ENCODE measurements at regions not wholly inside any gene's neighbourhood (a gene's known extent, or its start where the extent isn't known, plus 50 kb on each side); places are given as distances from the start of the nearest gene placed in this dataset.
"Not testable (repeated sequence)": the region's sequence is repeated elsewhere in the genome, so short reads cannot be mapped to it uniquely, and the experiment has no call there.

- H3K27ac ChIP-seq (ENCODE audit: low read depth, low read length) = no peak overlapping the region
- H3K36me3 ChIP-seq (ENCODE audit: insufficient read depth, low read length) = no peaks in the 10 kb centered on the region
- H3K27me3 ChIP-seq (ENCODE audit: insufficient read depth, low read length) = no peaks in the 10 kb centered on the region
- no peak overlapping the region for H3K4me3 ChIP-seq (ENCODE audit: low read length)
- no peak overlapping the region for H3K9ac ChIP-seq (ENCODE audit: low read depth, low read length)
- 83% methylated on average over 1 of the region's 1 CpG for WGBS
- H3K4me1 ChIP-seq (ENCODE audit: insufficient read depth, low read length) = no peaks in the 10 kb centered on the region
- no peaks in the 10 kb centered on the region for H3K9me3 ChIP-seq (ENCODE audit: insufficient read depth, low read depth, low read length)
These were observed 325.0 kb upstream of the LUZP2 start for GRCh38 chr11:24171869-24172268.

GRCh38 chr11:24181395-24182047 is 315.3 kb upstream of the LUZP2 start:
- H3K27ac ChIP-seq (ENCODE audit: low read depth, low read length) = no peak overlapping the region
- H3K9me3 ChIP-seq (ENCODE audit: insufficient read depth, low read depth, low read length) = no peaks in the 10 kb centered on the region
- no peaks in the 10 kb centered on the region for H3K27me3 ChIP-seq (ENCODE audit: insufficient read depth, low read length)
- H3K9ac ChIP-seq (ENCODE audit: low read depth, low read length) = no peak overlapping the region
- no peaks in the 10 kb centered on the region for H3K4me1 ChIP-seq (ENCODE audit: insufficient read depth, low read length)
- no peak overlapping the region for H3K4me3 ChIP-seq (ENCODE audit: low read length)
- WGBS = 93% methylated on average over 4 of the region's 6 CpGs
- H3K36me3 ChIP-seq (ENCODE audit: insufficient read depth, low read length) = no peaks in the 10 kb centered on the region

- not testable (repeated sequence) for H3K9ac ChIP-seq (ENCODE audit: low read depth, low read length); H3K4me3 ChIP-seq (ENCODE audit: low read length); H3K27ac ChIP-seq (ENCODE audit: low read depth, low read length); H3K36me3 ChIP-seq (ENCODE audit: insufficient read depth, low read length); H3K9me3 ChIP-seq (ENCODE audit: insufficient read depth, low read depth, low read length); H3K4me1 ChIP-seq (ENCODE audit: insufficient read depth, low read length); H3K27me3 ChIP-seq (ENCODE audit: insufficient read depth, low read length)
- 96% methylated on average over 2 of the region's 2 CpGs for WGBS
These were observed 311.3 kb upstream of the LUZP2 start for GRCh38 chr11:24185535-24185934.

GRCh38 chr11:24196733-24197132 is 300.1 kb upstream of the LUZP2 start:
- no peaks in the 10 kb centered on the region for H3K36me3 ChIP-seq (ENCODE audit: insufficient read depth, low read length)
- no peak overlapping the region for H3K27ac ChIP-seq (ENCODE audit: low read depth, low read length)
- H3K4me1 ChIP-seq (ENCODE audit: insufficient read depth, low read length) = no peaks in the 10 kb centered on the region
- no peaks in the 10 kb centered on the region for H3K27me3 ChIP-seq (ENCODE audit: insufficient read depth, low read length)
- H3K4me3 ChIP-seq (ENCODE audit: low read length) = no peak overlapping the region
- no peak overlapping the region for H3K9ac ChIP-seq (ENCODE audit: low read depth, low read length)
- H3K9me3 ChIP-seq (ENCODE audit: insufficient read depth, low read depth, low read length) = no peaks in the 10 kb centered on the region; the same call in 1 of the 2 replicates
- WGBS = 95% methylated on average over 2 of the region's 2 CpGs

- WGBS = 95% methylated on average over 5 of the region's 5 CpGs
- H3K4me3 ChIP-seq (ENCODE audit: low read length) = no peak overlapping the region
- H3K9ac ChIP-seq (ENCODE audit: low read depth, low read length) = no peak overlapping the region
- H3K4me1 ChIP-seq (ENCODE audit: insufficient read depth, low read length) = no peaks in the 10 kb centered on the region
- no peak overlapping the region for H3K27ac ChIP-seq (ENCODE audit: low read depth, low read length)
- H3K27me3 ChIP-seq (ENCODE audit: insufficient read depth, low read length) = no peaks in the 10 kb centered on the region
- no peaks in the 10 kb centered on the region for H3K36me3 ChIP-seq (ENCODE audit: insufficient read depth, low read length)
- no peaks in the 10 kb centered on the region for H3K9me3 ChIP-seq (ENCODE audit: insufficient read depth, low read depth, low read length)
These were observed 298.4 kb upstream of the LUZP2 start for GRCh38 chr11:24198481-24198880.

GRCh38 chr11:24199461-24199860 is 297.4 kb upstream of the LUZP2 start:
- H3K9me3 ChIP-seq (ENCODE audit: insufficient read depth, low read depth, low read length) = no peaks in the 10 kb centered on the region
- no CpG with 5 or more reads among the region's 1 CpG for WGBS
- no peaks in the 10 kb centered on the region for H3K27me3 ChIP-seq (ENCODE audit: insufficient read depth, low read length)
- H3K36me3 ChIP-seq (ENCODE audit: insufficient read depth, low read length) = no peaks in the 10 kb centered on the region
- no peaks in the 10 kb centered on the region for H3K4me1 ChIP-seq (ENCODE audit: insufficient read depth, low read length)
- no peak overlapping the region for H3K27ac ChIP-seq (ENCODE audit: low read depth, low read length)
- H3K4me3 ChIP-seq (ENCODE audit: low read length) = no peak overlapping the region
- no peak overlapping the region for H3K9ac ChIP-seq (ENCODE audit: low read depth, low read length)

- WGBS = 100% methylated on average over 2 of the region's 2 CpGs
- Histone ChIP-seq H3K4me3 (ENCODE audit: low read length) (no peak overlapping the region), H3K27ac (ENCODE audit: low read depth, low read length) (no peak overlapping the region), H3K9ac (ENCODE audit: low read depth, low read length) (no peak overlapping the region), H3K4me1 (ENCODE audit: insufficient read depth, low read length) (no peaks in the 10 kb centered on the region), H3K9me3 (ENCODE audit: insufficient read depth, low read depth, low read length) (no peaks in the 10 kb centered on the region), H3K36me3 (ENCODE audit: insufficient read depth, low read length) (no peaks in the 10 kb centered on the region), H3K27me3 (ENCODE audit: insufficient read depth, low read length) (no peaks in the 10 kb centered on the region)
These were observed 290.8 kb upstream of the LUZP2 start for GRCh38 chr11:24206030-24206429.

GRCh38 chr11:24206511-24206910 is 290.3 kb upstream of the LUZP2 start:
- 89% methylated on average over 1 of the region's 1 CpG for WGBS
- H3K27ac ChIP-seq (ENCODE audit: low read depth, low read length) = no peak overlapping the region
- H3K36me3 ChIP-seq (ENCODE audit: insufficient read depth, low read length) = no peaks in the 10 kb centered on the region
- H3K4me3 ChIP-seq (ENCODE audit: low read length) = no peak overlapping the region
- no peak overlapping the region for H3K9ac ChIP-seq (ENCODE audit: low read depth, low read length)
- H3K9me3 ChIP-seq (ENCODE audit: insufficient read depth, low read depth, low read length) = no peaks in the 10 kb centered on the region
- H3K4me1 ChIP-seq (ENCODE audit: insufficient read depth, low read length) = no peaks in the 10 kb centered on the region
- no peaks in the 10 kb centered on the region for H3K27me3 ChIP-seq (ENCODE audit: insufficient read depth, low read length)

GRCh38 chr11:24216488-24216887 is 280.4 kb upstream of the LUZP2 start:
- 95% methylated on average over 1 of the region's 1 CpG for WGBS

GRCh38 chr11:24217319-24217718 is 279.5 kb upstream of the LUZP2 start:
- not testable (repeated sequence) for H3K4me3 ChIP-seq (ENCODE audit: low read length); H3K36me3 ChIP-seq (ENCODE audit: insufficient read depth, low read length); H3K9me3 ChIP-seq (ENCODE audit: insufficient read depth, low read depth, low read length); H3K27me3 ChIP-seq (ENCODE audit: insufficient read depth, low read length); H3K4me1 ChIP-seq (ENCODE audit: insufficient read depth, low read length); H3K9ac ChIP-seq (ENCODE audit: low read depth, low read length); H3K27ac ChIP-seq (ENCODE audit: low read depth, low read length)
- 95% methylated on average over 10 of the region's 11 CpGs for WGBS

More at GRCh38 chr11:24216488-24216887, 280.4 kb upstream of the LUZP2 start:
- Histone ChIP-seq H3K4me3 (ENCODE audit: low read length) (no peak overlapping the region), H3K9ac (ENCODE audit: low read depth, low read length) (no peak overlapping the region), H3K27ac (ENCODE audit: low read depth, low read length) (no peak overlapping the region), H3K27me3 (ENCODE audit: insufficient read depth, low read length) (no peaks in the 10 kb centered on the region), H3K9me3 (ENCODE audit: insufficient read depth, low read depth, low read length) (no peaks in the 10 kb centered on the region), H3K36me3 (ENCODE audit: insufficient read depth, low read length) (no peaks in the 10 kb centered on the region), H3K4me1 (ENCODE audit: insufficient read depth, low read length) (no peaks in the 10 kb centered on the region)

GRCh38 chr11:24225501-24225900 is 271.4 kb upstream of the LUZP2 start:
- Histone ChIP-seq H3K4me1 (ENCODE audit: insufficient read depth, low read length) (no peaks in the 10 kb centered on the region), H3K4me3 (ENCODE audit: low read length) (no peak overlapping the region), H3K27me3 (ENCODE audit: insufficient read depth, low read length) (no peaks in the 10 kb centered on the region), H3K9me3 (ENCODE audit: insufficient read depth, low read depth, low read length) (no peaks in the 10 kb centered on the region), H3K27ac (ENCODE audit: low read depth, low read length) (no peak overlapping the region), H3K9ac (ENCODE audit: low read depth, low read length) (no peak overlapping the region), H3K36me3 (ENCODE audit: insufficient read depth, low read length) (no peaks in the 10 kb centered on the region)
- WGBS = 83% methylated on average over 1 of the region's 1 CpG

GRCh38 chr11:24226606-24227005 is 270.2 kb upstream of the LUZP2 start:
- H3K9me3 ChIP-seq (ENCODE audit: insufficient read depth, low read depth, low read length) = no peaks in the 10 kb centered on the region
- WGBS = 97% methylated on average over 1 of the region's 1 CpG
- H3K4me1 ChIP-seq (ENCODE audit: insufficient read depth, low read length) = no peaks in the 10 kb centered on the region
- H3K9ac ChIP-seq (ENCODE audit: low read depth, low read length) = no peak overlapping the region
- no peaks in the 10 kb centered on the region for H3K36me3 ChIP-seq (ENCODE audit: insufficient read depth, low read length)
- H3K27me3 ChIP-seq (ENCODE audit: insufficient read depth, low read length) = no peaks in the 10 kb centered on the region
- H3K4me3 ChIP-seq (ENCODE audit: low read length) = no peak overlapping the region
- H3K27ac ChIP-seq (ENCODE audit: low read depth, low read length) = no peak overlapping the region
